ENCODE measurements at regions not wholly inside any gene's neighbourhood (a gene's known extent, or its start where the extent isn't known, plus 50 kb on each side); places are given as distances from the start of the nearest gene placed in this dataset.

GRCh38 chr3:3365716-3366115 lies 186.2 kb upstream of the CRBN start:
- Histone ChIP-seq H3K4me1 (no peaks in the 10 kb centered on the region), H3K27me3 (replicated peaks in 1 of 7) (no peaks in the 10 kb centered on the region), H3K27ac (no peak overlapping the region), H3K36me3 (no peaks in the 10 kb centered on the region), H3K9me3 (no peaks in the 10 kb centered on the region), H3K4me3 (no peak overlapping the region)
- no peak for DNase-seq
- intact Hi-C loops (cut with DNase I; ENCODE audit: low total_unique reads) = no loop called here
- TF ChIP-seq POLR2AphosphoS5 (IDR thresholded peaks at IDR 0.05) (no peak), POLR2A (IDR thresholded peaks at IDR 0.05) (no peak), CTCF (IDR thresholded peaks at IDR 0.05 in 8 of 11, conservative IDR thresholded peaks at IDR 0.05 in 3 of 11) (no peak)
- WGBS, 5 donors = 76 to 87% (median 81%) methylated on average over 2 of the region's 2 CpGs

- TF ChIP-seq CTCF (IDR thresholded peaks at IDR 0.05 in 8 of 11, conservative IDR thresholded peaks at IDR 0.05 in 3 of 11) (no peak), POLR2A (IDR thresholded peaks at IDR 0.05) (no peak), POLR2AphosphoS5 (IDR thresholded peaks at IDR 0.05) (no peak)
- Histone ChIP-seq H3K36me3 (no peaks in the 10 kb centered on the region), H3K27me3 (replicated peaks in 1 of 7) (no peaks in the 10 kb centered on the region), H3K4me1 (no peaks in the 10 kb centered on the region), H3K9me3 (no peaks in the 10 kb centered on the region), H3K27ac (no peak overlapping the region), H3K4me3 (no peak overlapping the region)
- intact Hi-C loops (cut with DNase I; ENCODE audit: low total_unique reads) = no loop called here
- DNase-seq = no peak
Measured at GRCh38 chr3:3356846-3357245, 177.4 kb upstream of the CRBN start.

- 55 to 72% (median 65%) methylated on average over 1 of the region's 1 CpG for WGBS, 5 donors
- no peak for DNase-seq
- intact Hi-C loops (cut with DNase I; ENCODE audit: low total_unique reads) = no loop called here
- Histone ChIP-seq H3K36me3 (no peaks in the 10 kb centered on the region), H3K9me3 (no peaks in the 10 kb centered on the region), H3K4me1 (no peaks in the 10 kb centered on the region), H3K27ac (no peak overlapping the region), H3K4me3 (no peak overlapping the region), H3K27me3 (replicated peaks in 1 of 7) (no peaks in the 10 kb centered on the region)
- TF ChIP-seq POLR2A (IDR thresholded peaks at IDR 0.05) (no peak), POLR2AphosphoS5 (IDR thresholded peaks at IDR 0.05) (no peak), CTCF (IDR thresholded peaks at IDR 0.05 in 8 of 11, conservative IDR thresholded peaks at IDR 0.05 in 3 of 11) (no peak)
Measured at GRCh38 chr3:3355442-3355841, 176.0 kb upstream of the CRBN start.

- intact Hi-C loops (cut with DNase I; ENCODE audit: low total_unique reads) = no loop called here
- DNase-seq = no peak
- Histone ChIP-seq H3K4me3 (no peak overlapping the region), H3K36me3 (no peaks in the 10 kb centered on the region), H3K27me3 (replicated peaks in 1 of 7) (no peaks in the 10 kb centered on the region), H3K9me3 (no peaks in the 10 kb centered on the region), H3K27ac (no peak overlapping the region), H3K4me1 (no peaks in the 10 kb centered on the region)
- WGBS, 5 donors = 59 to 80% (median 72%) methylated on average over 1 of the region's 1 CpG
- TF ChIP-seq CTCF (IDR thresholded peaks at IDR 0.05 in 8 of 11, conservative IDR thresholded peaks at IDR 0.05 in 3 of 11) = no peak
- no peak for TF ChIP-seq POLR2A (IDR thresholded peaks at IDR 0.05)
- no peak for TF ChIP-seq POLR2AphosphoS5 (IDR thresholded peaks at IDR 0.05)
Measured at GRCh38 chr3:3353153-3353552, 173.7 kb upstream of the CRBN start.
